Ascending aorta (tissue), 2 donors: ENCODE measurements at regions not wholly inside any gene's neighbourhood (a gene's known extent, or its start where the extent isn't known, plus 50 kb on each side); places are given as distances from the start of the nearest gene placed in this dataset.

Experiments
- DNase-seq, 2 donors: peaks; one replicate each; pipeline ENCODE4 v3.0.0-alpha.2; 2019; ENCODE audit warnings: low spot score in 2 of 2
- H3K27ac ChIP-seq, 2 donors: fragments of 200-600 bp; sonication (generic); one replicate each; pipeline ENCODE4 v1.5.1; 2016 to 2017; ENCODE audit warnings: mild to moderate bottlenecking in 1 of 2
- H3K27me3 ChIP-seq: fragments of 200-600 bp; sonication (generic); one replicate; pipeline ENCODE4 v1.5.1; 2017
- H3K36me3 ChIP-seq, 2 donors: fragments of 200-600 bp; sonication (generic); one replicate each; pipeline ENCODE4 v1.5.1; 2016
- H3K4me1 ChIP-seq, 2 donors: fragments of 200-600 bp; sonication (generic); one replicate each; pipeline ENCODE4 v1.5.1; 2016 to 2017; ENCODE audit warnings: mild to moderate bottlenecking in 1 of 2
- H3K4me3 ChIP-seq, 2 donors: fragments of 200-600 bp; sonication (generic); one replicate each; pipeline ENCODE4 v1.5.1; 2016 to 2017; ENCODE audit warnings: mild to moderate bottlenecking in 1 of 2
- H3K9me3 ChIP-seq, 2 donors: fragments of 200-600 bp; sonication (generic); one replicate each; pipeline ENCODE4 v1.5.1; 2016
- intact Hi-C: fragments of 100-400 bp; cut with DNase I; formaldehyde crosslinking; loops from one replicate; pipeline ENCODE4 v1.15.1; 2023
- TF ChIP-seq, protein P1 (sequence below), 3 experiments: fragments of 200-600 bp in 2 of 3; fragments of 450-650 bp in 1 of 3; sonication (generic) in 2 of 3; IDR thresholded peaks; one replicate each; pipeline ENCODE4 v1.5.1; 2016 to 2019; ENCODE audit warnings: antibody characterized with exemption in 3 of 3, mild to moderate bottlenecking in 1 of 3, moderate library complexity in 1 of 3

DNA sequence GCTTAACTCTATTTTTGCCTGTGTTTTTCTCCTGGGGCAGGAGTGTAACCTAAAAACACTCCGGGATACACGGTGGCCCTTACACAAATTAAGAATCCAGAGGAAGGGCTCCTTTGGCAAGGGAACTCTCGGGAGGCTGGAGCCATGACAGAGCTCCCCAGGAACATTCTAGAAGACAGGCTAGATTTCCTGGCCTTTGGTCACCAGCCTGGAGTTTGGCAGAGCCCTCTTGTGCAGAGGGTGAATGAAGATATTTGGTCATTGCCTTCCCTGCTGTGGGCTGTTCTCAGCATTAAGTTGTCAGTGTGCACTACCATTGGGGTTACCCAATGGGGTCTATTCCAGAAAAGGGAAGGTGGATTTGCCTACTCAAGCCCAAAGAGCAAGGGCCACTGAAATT is 53.8 kb upstream of the LNX1 start:
- Histone ChIP-seq H3K27ac (no peak overlapping the region), H3K9me3 (no peaks in the 10 kb centered on the region), H3K27me3 (no peaks in the 10 kb centered on the region), H3K4me1 (peaks cover 0 to 5% of the 10 kb centered on the region in 2 donors), H3K36me3 (no peaks in the 10 kb centered on the region), H3K4me3 (no peak overlapping the region)
- intact Hi-C loops: no loop called here
- TF ChIP-seq, protein P1, sequence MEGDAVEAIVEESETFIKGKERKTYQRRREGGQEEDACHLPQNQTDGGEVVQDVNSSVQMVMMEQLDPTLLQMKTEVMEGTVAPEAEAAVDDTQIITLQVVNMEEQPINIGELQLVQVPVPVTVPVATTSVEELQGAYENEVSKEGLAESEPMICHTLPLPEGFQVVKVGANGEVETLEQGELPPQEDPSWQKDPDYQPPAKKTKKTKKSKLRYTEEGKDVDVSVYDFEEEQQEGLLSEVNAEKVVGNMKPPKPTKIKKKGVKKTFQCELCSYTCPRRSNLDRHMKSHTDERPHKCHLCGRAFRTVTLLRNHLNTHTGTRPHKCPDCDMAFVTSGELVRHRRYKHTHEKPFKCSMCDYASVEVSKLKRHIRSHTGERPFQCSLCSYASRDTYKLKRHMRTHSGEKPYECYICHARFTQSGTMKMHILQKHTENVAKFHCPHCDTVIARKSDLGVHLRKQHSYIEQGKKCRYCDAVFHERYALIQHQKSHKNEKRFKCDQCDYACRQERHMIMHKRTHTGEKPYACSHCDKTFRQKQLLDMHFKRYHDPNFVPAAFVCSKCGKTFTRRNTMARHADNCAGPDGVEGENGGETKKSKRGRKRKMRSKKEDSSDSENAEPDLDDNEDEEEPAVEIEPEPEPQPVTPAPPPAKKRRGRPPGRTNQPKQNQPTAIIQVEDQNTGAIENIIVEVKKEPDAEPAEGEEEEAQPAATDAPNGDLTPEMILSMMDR (IDR thresholded peaks at IDR 0.05): no peak
- DNase-seq: no peak

DNA sequence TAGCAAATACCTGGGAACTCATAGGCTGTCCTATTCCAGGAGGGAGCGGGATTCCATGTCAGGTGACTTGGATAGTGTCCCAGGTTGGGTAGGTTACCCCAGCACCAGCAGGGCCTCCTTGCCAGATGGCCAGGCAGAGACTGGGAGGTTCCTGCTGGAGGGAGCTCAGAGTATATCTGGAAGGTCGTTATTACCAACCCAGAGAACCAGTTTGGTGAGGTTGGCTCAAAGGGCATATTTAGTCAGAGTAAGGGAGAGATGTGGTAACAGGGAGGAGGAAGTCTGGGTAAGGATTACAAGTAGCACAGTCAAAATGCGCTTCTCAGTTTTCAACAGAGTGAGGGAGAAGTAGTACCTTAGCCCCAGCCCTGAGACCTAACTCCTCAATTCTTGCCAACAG is 53.3 kb upstream of the LNX1 start:
- Histone ChIP-seq H3K4me1 (peaks cover 0 to 5% of the 10 kb centered on the region in 2 donors), H3K27me3 (no peaks in the 10 kb centered on the region), H3K27ac (no peak overlapping the region), H3K4me3 (no peak overlapping the region), H3K36me3 (no peaks in the 10 kb centered on the region), H3K9me3 (no peaks in the 10 kb centered on the region)
- intact Hi-C loops: no loop called here
- TF ChIP-seq, protein P1 (IDR thresholded peaks at IDR 0.05): no peak
- no peak for DNase-seq
